ENCODE measurements at regions not wholly inside any gene's neighbourhood (a gene's known extent, or its start where the extent isn't known, plus 50 kb on each side); places are given as distances from the start of the nearest gene placed in this dataset.
"Not testable (repeated sequence)": the region's sequence is repeated elsewhere in the genome, so short reads cannot be mapped to it uniquely, and the experiment has no call there.

- DNase-seq, result no peak
Observed at GRCh38 chr3:152102410-152102809, 166.3 kb upstream of the MBNL1 start.

- DNase-seq, result no peak
Observed at GRCh38 chr3:152103257-152103656, 165.5 kb upstream of the MBNL1 start.

- DNase-seq, result no peak
Observed at GRCh38 chr3:152104847-152105415, 163.8 kb upstream of the MBNL1 start.

- no peak for DNase-seq
Observed at GRCh38 chr3:152105446-152105845, 163.3 kb upstream of the MBNL1 start.

GRCh38 chr3:152109038-152109437 lies 159.7 kb upstream of the MBNL1 start:
- DNase-seq, result no peak

- DNase-seq, result no peak
Observed at GRCh38 chr3:152113413-152113812, 155.3 kb upstream of the MBNL1 start.

GRCh38 chr3:152113992-152114651 lies 154.6 kb upstream of the MBNL1 start:
- DNase-seq, result no peak

- no peak for DNase-seq
Observed at GRCh38 chr3:152120601-152121269, 148.0 kb upstream of the MBNL1 start.

- no peak for DNase-seq
Observed at GRCh38 chr3:152121270-152121636, 147.5 kb upstream of the MBNL1 start.

- no peak for DNase-seq
Observed at GRCh38 chr3:152122851-152123250, 145.9 kb upstream of the MBNL1 start.

- no peak for DNase-seq
Observed at GRCh38 chr3:152123457-152123856, 145.3 kb upstream of the MBNL1 start.

GRCh38 chr3:152126260-152126659 lies 142.5 kb upstream of the MBNL1 start:
- DNase-seq, result no peak

GRCh38 chr3:152127058-152127457 lies 141.7 kb upstream of the MBNL1 start:
- DNase-seq, result no peak

GRCh38 chr3:152128356-152128755 lies 140.4 kb upstream of the MBNL1 start:
- no peak for DNase-seq

- no peak for DNase-seq
Observed at GRCh38 chr3:152139651-152140050, 129.1 kb upstream of the MBNL1 start.

- DNase-seq, result no peak
Observed at GRCh38 chr3:152146461-152146860, 122.3 kb upstream of the MBNL1 start.

GRCh38 chr3:152147748-152148147 lies 121.0 kb upstream of the MBNL1 start:
- DNase-seq, result no peak

- no peak for DNase-seq
Observed at GRCh38 chr3:152148579-152148978, 120.2 kb upstream of the MBNL1 start.

- no peak for DNase-seq
Observed at GRCh38 chr3:152149832-152150231, 118.9 kb upstream of the MBNL1 start.

- no peak for DNase-seq
Observed at GRCh38 chr3:152151216-152151876, 117.4 kb upstream of the MBNL1 start.

GRCh38 chr3:152151877-152152765 lies 116.6 kb upstream of the MBNL1 start:
- not testable (repeated sequence) for DNase-seq

- DNase-seq, result not testable (repeated sequence)
Observed at GRCh38 chr3:152153115-152153514, 115.6 kb upstream of the MBNL1 start.

Data from activated T-cell treated with anti-CD3 and anti-CD28 coated beads, Interleukin-2, amount 50 U/mL, for 1 hour (primary cell).